GM12878 (cell line): ENCODE measurements at regions not wholly inside any gene's neighbourhood (a gene's known extent, or its start where the extent isn't known, plus 50 kb on each side); places are given as distances from the start of the nearest gene placed in this dataset.

Source experiments
- ATAC-seq: fragments of 200-7000 bp; cut with Tn5 transposase; 3 replicates; pipeline ENCODE4 v1.9.1; 2020; ENCODE audit warnings: mild to moderate bottlenecking, moderate library complexity
- BruUV-seq: library from RNA; stranded (reverse); fragments of 400-500 nt; replicated peaks from 2 replicates; lab custom pipeline; 2021; lab: Mats Ljungman, UMichigan
- CTCF ChIA-PET: fragments of 300-600 bp; sonication (Branson Sonifier 250); formaldehyde crosslinking; extraction: SDS; loops from one replicate; lab custom pipeline; 2021; ENCODE audit warnings: inconsistent platforms; lab: Yijun Ruan, JAX
- POLR2A ChIA-PET: fragments of 350-600 bp; formaldehyde crosslinking; extraction: SDS; loops from one replicate; lab custom pipeline; 2021; ENCODE audit warnings: inconsistent platforms; lab: Charles Lee
- RAD21 ChIA-PET: fragments of 300-600 bp; sonication (Branson Sonifier 250); formaldehyde crosslinking; loops from one replicate; lab custom pipeline; 2023; ENCODE audit warnings: antibody characterized with exemption; ENCODE audit not compliant: unreplicated experiment; lab: Charles Lee
- SMC1A ChIA-PET: fragments of 300-600 bp; sonication (Branson Sonifier 250); formaldehyde crosslinking; loops from one replicate; lab custom pipeline; 2023; ENCODE audit not compliant: unreplicated experiment, uncharacterized antibody; lab: Charles Lee
- DNase-seq: peaks from one replicate; pipeline ENCODE4 v3.0.0-alpha.2; 2011; ENCODE audit warnings: low read depth, low spot score
- FAIRE-seq: peaks from 3 replicates; lab custom pipeline; 2011; peaks lifted over from hg19 to GRCh38; lab: Jason Lieb, UNC
- H2AFZ ChIP-seq: 2 replicates; pipeline ENCODE4 v1.6.0; 2011; ENCODE audit warnings: low read depth, low read length, control low read depth; ENCODE audit not compliant: control insufficient read depth
- H3K27ac ChIP-seq: 2 replicates; pipeline ENCODE4 v1.5.1; 2011; ENCODE audit warnings: control low read depth; ENCODE audit not compliant: control insufficient read depth, insufficient read depth
- H3K27me3 ChIP-seq, 2 experiments: replicated peaks in 1 of 2; 2 replicates each; pipeline versions ENCODE4 v1.6.0 to v1.6.1; 2011; ENCODE audit warnings: low read length in 1 of 2; ENCODE audit not compliant: control insufficient read depth in 2 of 2, insufficient read depth in 2 of 2
- H3K36me3 ChIP-seq, 2 experiments: 2 replicates each; pipeline ENCODE4 v1.5.1; 2011; ENCODE audit warnings: low read length in 1 of 2; ENCODE audit not compliant: control insufficient read depth in 2 of 2, insufficient read depth in 2 of 2
- H3K4me1 ChIP-seq: 2 replicates; pipeline ENCODE4 v1.6.1; 2011; ENCODE audit warnings: mild to moderate bottlenecking, low read length, moderate library complexity, mixed read lengths; ENCODE audit not compliant: control insufficient read depth, insufficient read depth
- H3K4me2 ChIP-seq: 2 replicates; pipeline ENCODE4 v1.6.0; 2011; ENCODE audit warnings: control low read depth; ENCODE audit not compliant: control insufficient read depth, insufficient read depth
- H3K4me3 ChIP-seq: fragments of 200-600 bp; sonication (generic); 2 replicates; pipeline ENCODE4 v1.5.1; 2016
- H3K79me2 ChIP-seq: 2 replicates; pipeline ENCODE4 v1.6.0; 2011; ENCODE audit warnings: low read length; ENCODE audit not compliant: control insufficient read depth, insufficient read depth
- H3K9ac ChIP-seq: 2 replicates; pipeline ENCODE4 v1.8.0; 2011; ENCODE audit warnings: low read length, control low read depth, mixed read lengths; ENCODE audit not compliant: control insufficient read depth, insufficient read depth
- H3K9me3 ChIP-seq: replicated peaks from 3 replicates; pipeline ENCODE4 v1.5.1; 2011; ENCODE audit warnings: mild to moderate bottlenecking, low read length; ENCODE audit not compliant: control insufficient read depth, insufficient read depth
- H4K20me1 ChIP-seq: 2 replicates; pipeline ENCODE4 v1.6.0; 2011; ENCODE audit not compliant: control insufficient read depth, insufficient read depth
- BCL11A ChIP-seq: IDR thresholded peaks from 2 replicates; pipeline ENCODE4 v1.6.1; 2011; ENCODE audit warnings: low read depth, low read length
- BMI1 ChIP-seq: fragments of 450-650 bp; IDR thresholded peaks from 2 replicates; pipeline ENCODE4 v1.6.1; 2016; ENCODE audit warnings: mild to moderate bottlenecking, moderate library complexity, borderline replicate concordance
- CREB1 ChIP-seq: IDR thresholded peaks from 2 replicates; pipeline ENCODE4 v1.6.1; 2012; ENCODE audit warnings: low read depth, mild to moderate bottlenecking, inconsistent platforms
- DPF2 ChIP-seq: fragments of 450-650 bp; IDR thresholded peaks from 2 replicates; pipeline ENCODE4 v1.6.1; 2017; ENCODE audit warnings: mild to moderate bottlenecking
- E4F1 ChIP-seq: fragments of 450-650 bp; IDR thresholded peaks from 2 replicates; pipeline ENCODE4 v1.6.1; 2018; ENCODE audit warnings: borderline replicate concordance, mild to moderate bottlenecking; ENCODE audit not compliant: partially characterized antibody
- FOXM1 ChIP-seq: IDR thresholded peaks from 2 replicates; pipeline ENCODE4 v1.6.1; 2012; ENCODE audit warnings: low read depth, mild to moderate bottlenecking, inconsistent platforms, low read length, moderate library complexity
- GATAD2B ChIP-seq: fragments of 450-650 bp; conservative IDR thresholded peaks from 2 replicates; pipeline ENCODE4 v1.6.1; 2017; ENCODE audit warnings: low read depth, mild to moderate bottlenecking, moderate library complexity
- HDAC6 ChIP-seq: fragments of 200-600 bp; sonication (generic); IDR thresholded peaks from one replicate; pipeline ENCODE4 v1.8.0; 2017; ENCODE audit warnings: antibody characterized with exemption; ENCODE audit not compliant: unreplicated experiment
- HDGF ChIP-seq: fragments of 450-650 bp; IDR thresholded peaks from 2 replicates; pipeline ENCODE4 v1.6.1; 2016; ENCODE audit warnings: antibody characterized with exemption
- KAT2A ChIP-seq: conservative IDR thresholded peaks from 2 replicates; pipeline ENCODE4 v1.6.1; 2011; ENCODE audit warnings: low read depth, low read length; ENCODE audit not compliant: control insufficient read depth
- RELA ChIP-seq: fragments of 450-650 bp; IDR thresholded peaks from 2 replicates; pipeline ENCODE4 v1.8.0; 2014; ENCODE audit warnings: borderline replicate concordance; ENCODE audit not compliant: partially characterized antibody
- RFX5 ChIP-seq: IDR thresholded peaks from 2 replicates; pipeline ENCODE4 v1.6.1; 2011; ENCODE audit warnings: low read depth, low read length, improper control_type of control experiment
- SIX5 ChIP-seq: IDR thresholded peaks from 2 replicates; pipeline ENCODE4 v1.6.1; 2011; ENCODE audit warnings: mild to moderate bottlenecking, low read depth, low read length, moderate library complexity; ENCODE audit not compliant: severe bottlenecking
- SMARCA5 ChIP-seq: fragments of 450-650 bp; IDR thresholded peaks from 2 replicates; pipeline ENCODE4 v1.6.1; 2017; ENCODE audit warnings: mild to moderate bottlenecking
- SUZ12 ChIP-seq: fragments of 200-600 bp; sonication (generic); IDR thresholded peaks from one replicate; pipeline ENCODE4 v1.6.1; 2018; ENCODE audit warnings: antibody characterized with exemption, mild to moderate bottlenecking; ENCODE audit not compliant: unreplicated experiment
- TCF12 ChIP-seq: IDR thresholded peaks from 2 replicates; pipeline ENCODE4 v1.6.1; 2011; ENCODE audit warnings: low read depth, mild to moderate bottlenecking, low read length
- TCF7 ChIP-seq: IDR thresholded peaks from 2 replicates; pipeline ENCODE4 v1.6.1; 2014; ENCODE audit warnings: antibody characterized with exemption, borderline replicate concordance
- USF2 ChIP-seq: IDR thresholded peaks from 2 replicates; pipeline ENCODE4 v1.6.1; 2011; ENCODE audit warnings: low read depth, low read length, improper control_type of control experiment, borderline replicate concordance
- ZNF217 ChIP-seq: fragments of 450-650 bp; IDR thresholded peaks from 2 replicates; pipeline ENCODE4 v1.6.1; 2017; ENCODE audit warnings: antibody characterized with exemption, mild to moderate bottlenecking
- ZNF687 ChIP-seq: fragments of 450-650 bp; IDR thresholded peaks from 2 replicates; pipeline ENCODE4 v1.6.1; 2017; ENCODE audit warnings: mild to moderate bottlenecking, moderate library complexity
- WGBS: methylation state at CpG from one replicate; pipeline ENCODE4 v1.1.6; 2016; ENCODE audit warnings: low lambda C conversion rate; ENCODE audit not compliant: insufficient replicate concordance, insufficient coverage; ENCODE audit errors: missing lambda C conversion rate; 5-methylcytosine and 5-hydroxymethylcytosine counted together
- in situ Hi-C: fragments of 300-500 bp; cut with MboI; formaldehyde crosslinking; loops from 9 replicates; pipeline ENCODE4 v1.14.3; 2018; ENCODE audit warnings: mixed read lengths
- intact Hi-C: fragments of 100-400 bp; cut with micrococcal nuclease; formaldehyde crosslinking; loops from one replicate; pipeline ENCODE4 v1.14.2; 2022; ENCODE audit not compliant: unreplicated experiment

- FAIRE-seq, result no peak
- Histone ChIP-seq H3K4me2 (no peak overlapping the region), H3K9me3 (no peaks in the 10 kb centered on the region; the same call in 2 of the 3 replicates), H3K27ac (no peak overlapping the region), H3K4me1 (no peaks in the 10 kb centered on the region), H4K20me1 (no peaks in the 10 kb centered on the region), H3K27me3 (no peaks in the 10 kb centered on the region), H3K79me2 (no peaks in the 10 kb centered on the region), H3K9ac (no peak overlapping the region), H3K4me3 (no peak overlapping the region), H3K36me3 (no peaks in the 10 kb centered on the region), H2AFZ (no peak overlapping the region)
- ChIA-PET POLR2A (no interaction called here), CTCF (no interaction called here), SMC1A (no interaction called here), RAD21 (interaction anchor here (1.9 kb wide), 1 partner anchor 32 kb away, joined by 7 read pairs; no protein-coding TSS in a partner anchor)
- no peak for ATAC-seq
- no peak for DNase-seq
- no TSS peak for BruUV-seq
- in situ Hi-C loops, result no loop called here
- TF ChIP-seq RFX5 (no peak), ZNF217 (no peak), ZNF687 (no peak), BCL11A (no peak), HDAC6 (no peak), SUZ12 (no peak), DPF2 (no peak), RELA (no peak), TCF12 (no peak), SMARCA5 (no peak), GATAD2B (no peak), FOXM1 (no peak), E4F1 (no peak), SIX5 (no peak), USF2 (no peak), KAT2A (no peak), CREB1 (no peak), BMI1 (no peak), TCF7 (no peak), HDGF (no peak)
- intact Hi-C loops, result no loop called here
- 65% methylated on average over 4 of the region's 4 CpGs for WGBS
These were observed 68.5 kb upstream of the HSPB3 start for GRCh38 chr5:54387031-54387430.
